GM12878 (cell line): ENCODE measurements at regions not wholly inside any gene's neighbourhood (a gene's known extent, or its start where the extent isn't known, plus 50 kb on each side); places are given as distances from the start of the nearest gene placed in this dataset.

ENCODE experiments used
- ATAC-seq: fragments of 200-7000 bp; cut with Tn5 transposase; 3 replicates; pipeline ENCODE4 v1.9.1; 2020; ENCODE audit warnings: mild to moderate bottlenecking, moderate library complexity
- BruUV-seq: library from RNA; stranded (reverse); fragments of 400-500 nt; replicated peaks from 2 replicates; lab custom pipeline; 2021; lab: Mats Ljungman, UMichigan
- CTCF ChIA-PET: fragments of 300-600 bp; sonication (Branson Sonifier 250); formaldehyde crosslinking; extraction: SDS; loops from one replicate; lab custom pipeline; 2021; ENCODE audit warnings: inconsistent platforms; lab: Yijun Ruan, JAX
- POLR2A ChIA-PET: fragments of 350-600 bp; formaldehyde crosslinking; extraction: SDS; loops from one replicate; lab custom pipeline; 2021; ENCODE audit warnings: inconsistent platforms; lab: Charles Lee
- RAD21 ChIA-PET: fragments of 300-600 bp; sonication (Branson Sonifier 250); formaldehyde crosslinking; loops from one replicate; lab custom pipeline; 2023; ENCODE audit warnings: antibody characterized with exemption; ENCODE audit not compliant: unreplicated experiment; lab: Charles Lee
- SMC1A ChIA-PET: fragments of 300-600 bp; sonication (Branson Sonifier 250); formaldehyde crosslinking; loops from one replicate; lab custom pipeline; 2023; ENCODE audit not compliant: unreplicated experiment, uncharacterized antibody; lab: Charles Lee
- DNase-seq: peaks from one replicate; pipeline ENCODE4 v3.0.0-alpha.2; 2011; ENCODE audit warnings: low read depth, low spot score
- FAIRE-seq: peaks from 3 replicates; lab custom pipeline; 2011; peaks lifted over from hg19 to GRCh38; lab: Jason Lieb, UNC
- H2AFZ ChIP-seq: 2 replicates; pipeline ENCODE4 v1.6.0; 2011; ENCODE audit warnings: low read depth, low read length, control low read depth; ENCODE audit not compliant: control insufficient read depth
- H3K27ac ChIP-seq: 2 replicates; pipeline ENCODE4 v1.5.1; 2011; ENCODE audit warnings: control low read depth; ENCODE audit not compliant: control insufficient read depth, insufficient read depth
- H3K27me3 ChIP-seq, 2 experiments: replicated peaks in 1 of 2; 2 replicates each; pipeline versions ENCODE4 v1.6.0 to v1.6.1; 2011; ENCODE audit warnings: low read length in 1 of 2; ENCODE audit not compliant: control insufficient read depth in 2 of 2, insufficient read depth in 2 of 2
- H3K36me3 ChIP-seq, 2 experiments: 2 replicates each; pipeline ENCODE4 v1.5.1; 2011; ENCODE audit warnings: low read length in 1 of 2; ENCODE audit not compliant: control insufficient read depth in 2 of 2, insufficient read depth in 2 of 2
- H3K4me1 ChIP-seq: 2 replicates; pipeline ENCODE4 v1.6.1; 2011; ENCODE audit warnings: mild to moderate bottlenecking, low read length, moderate library complexity, mixed read lengths; ENCODE audit not compliant: control insufficient read depth, insufficient read depth
- H3K4me2 ChIP-seq: 2 replicates; pipeline ENCODE4 v1.6.0; 2011; ENCODE audit warnings: control low read depth; ENCODE audit not compliant: control insufficient read depth, insufficient read depth
- H3K4me3 ChIP-seq: fragments of 200-600 bp; sonication (generic); 2 replicates; pipeline ENCODE4 v1.5.1; 2016
- H3K79me2 ChIP-seq: 2 replicates; pipeline ENCODE4 v1.6.0; 2011; ENCODE audit warnings: low read length; ENCODE audit not compliant: control insufficient read depth, insufficient read depth
- H3K9ac ChIP-seq: 2 replicates; pipeline ENCODE4 v1.8.0; 2011; ENCODE audit warnings: low read length, control low read depth, mixed read lengths; ENCODE audit not compliant: control insufficient read depth, insufficient read depth
- H3K9me3 ChIP-seq: replicated peaks from 3 replicates; pipeline ENCODE4 v1.5.1; 2011; ENCODE audit warnings: mild to moderate bottlenecking, low read length; ENCODE audit not compliant: control insufficient read depth, insufficient read depth
- H4K20me1 ChIP-seq: 2 replicates; pipeline ENCODE4 v1.6.0; 2011; ENCODE audit not compliant: control insufficient read depth, insufficient read depth
- BCL11A ChIP-seq: IDR thresholded peaks from 2 replicates; pipeline ENCODE4 v1.6.1; 2011; ENCODE audit warnings: low read depth, low read length
- BRCA1 ChIP-seq: IDR thresholded peaks from 2 replicates; pipeline ENCODE4 v1.6.1; 2011; ENCODE audit warnings: low read depth, low read length, improper control_type of control experiment
- EGR1 ChIP-seq, 2 experiments: IDR thresholded peaks; 1 replicate in 1 of 2; 2 replicates in 1 of 2; pipeline ENCODE4 v1.6.1; 2011 to 2012; ENCODE audit warnings: low read depth in 2 of 2, low read length in 2 of 2, borderline replicate concordance in 1 of 2, mild to moderate bottlenecking in 1 of 2, moderate library complexity in 1 of 2
- EZH2 ChIP-seq: IDR thresholded peaks from 2 replicates; pipeline ENCODE4 v1.6.1; 2012; ENCODE audit warnings: low read depth, mild to moderate bottlenecking, control low read depth, inconsistent platforms, low read length, borderline replicate concordance; ENCODE audit not compliant: control insufficient read depth
- NFXL1 ChIP-seq: fragments of 450-650 bp; IDR thresholded peaks from 2 replicates; pipeline ENCODE4 v1.6.1; 2017; ENCODE audit warnings: antibody characterized with exemption, mild to moderate bottlenecking, borderline replicate concordance
- POLR2A ChIP-seq: IDR thresholded peaks from 2 replicates; pipeline ENCODE4 v1.6.1; 2011; ENCODE audit warnings: low read depth, mild to moderate bottlenecking, low read length
- POU2F2 ChIP-seq: IDR thresholded peaks from 3 replicates; pipeline ENCODE4 v1.6.1; 2011; ENCODE audit warnings: low read depth, mild to moderate bottlenecking, low read length, borderline replicate concordance
- RBBP5 ChIP-seq: fragments of 200-600 bp; sonication (generic); conservative IDR thresholded peaks from 2 replicates; pipeline ENCODE4 v1.6.1; 2016
- SUPT20H ChIP-seq: IDR thresholded peaks from 2 replicates; pipeline ENCODE4 v1.6.1; 2011; ENCODE audit warnings: low read depth, mild to moderate bottlenecking, low read length, moderate library complexity, borderline replicate concordance; ENCODE audit not compliant: control insufficient read depth
- ZBED1 ChIP-seq: IDR thresholded peaks from 2 replicates; pipeline ENCODE4 v1.6.1; 2016; ENCODE audit warnings: borderline replicate concordance
- ZNF24 ChIP-seq: fragments of 450-650 bp; IDR thresholded peaks from 2 replicates; pipeline ENCODE4 v1.6.1; 2017; ENCODE audit warnings: antibody characterized with exemption, mild to moderate bottlenecking
- WGBS: methylation state at CpG from one replicate; pipeline ENCODE4 v1.1.6; 2016; ENCODE audit warnings: low lambda C conversion rate; ENCODE audit not compliant: insufficient replicate concordance, insufficient coverage; ENCODE audit errors: missing lambda C conversion rate; 5-methylcytosine and 5-hydroxymethylcytosine counted together
- in situ Hi-C: fragments of 300-500 bp; cut with MboI; formaldehyde crosslinking; loops from 9 replicates; pipeline ENCODE4 v1.14.3; 2018; ENCODE audit warnings: mixed read lengths
- intact Hi-C: fragments of 100-400 bp; cut with micrococcal nuclease; formaldehyde crosslinking; loops from one replicate; pipeline ENCODE4 v1.14.2; 2022; ENCODE audit not compliant: unreplicated experiment
- TF ChIP-seq, protein P1 (sequence below): IDR thresholded peaks from 2 replicates; pipeline ENCODE4 v1.6.1; 2012; ENCODE audit warnings: low read length, inconsistent platforms
- TF ChIP-seq, protein P2 (sequence below): fragments of 450-650 bp; IDR thresholded peaks from 2 replicates; pipeline ENCODE4 v1.6.1; 2018; ENCODE audit warnings: borderline replicate concordance, mild to moderate bottlenecking; ENCODE audit not compliant: partially characterized antibody

DNA sequence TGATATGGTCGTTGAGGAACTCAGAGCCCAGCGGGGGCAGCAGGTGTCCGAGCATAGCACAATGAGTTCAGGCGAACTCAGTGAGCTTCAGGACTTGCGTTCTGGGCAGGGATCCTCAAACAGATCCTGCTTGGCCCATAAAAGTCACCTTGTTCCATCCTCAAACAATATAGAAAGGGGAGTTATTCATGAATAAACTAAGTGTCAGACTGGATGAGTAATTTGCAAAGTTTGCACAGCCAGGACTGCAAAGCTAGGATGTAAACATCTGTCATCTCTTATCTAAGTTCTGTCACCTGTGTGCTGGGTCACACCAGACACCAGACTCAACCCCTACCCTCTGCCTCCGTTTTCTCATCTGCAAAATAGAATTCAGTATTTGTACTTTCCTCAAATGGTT, 58.0 kb upstream of the PFKP start:
- intact Hi-C loops (no loop called here), in situ Hi-C loops (no loop called here)
- BruUV-seq, result no TSS peak
- Histone ChIP-seq H4K20me1 (no peaks in the 10 kb centered on the region), H3K79me2 (no peaks in the 10 kb centered on the region), H3K36me3 (no peaks in the 10 kb centered on the region), H3K9ac (no peak overlapping the region), H3K27ac (no peak overlapping the region), H3K4me3 (no peak overlapping the region), H3K4me2 (no peak overlapping the region), H3K4me1 (peaks cover 7% of the 10 kb centered on the region), H3K27me3 (peaks cover 0 to 11% of the 10 kb centered on the region in 2 experiments; a peak in 2 of 4 replicates), H2AFZ (no peak overlapping the region), H3K9me3 (no peaks in the 10 kb centered on the region)
- CTCF ChIA-PET, result no interaction called here
- WGBS, result 17% methylated on average over 6 of the region's 6 CpGs
- RAD21 ChIA-PET, result interaction anchor here (0.9 kb wide), 1 partner anchor 34 kb away, joined by 3 read pairs; no protein-coding TSS in a partner anchor
- no peak for TF ChIP-seq RBBP5
- TF ChIP-seq BRCA1, result no peak
- no peak for TF ChIP-seq NFXL1
- no peak for FAIRE-seq
- POLR2A ChIA-PET, result no interaction called here
- ATAC-seq, result no peak
- no peak for DNase-seq
- SMC1A ChIA-PET, result no interaction called here

DNA sequence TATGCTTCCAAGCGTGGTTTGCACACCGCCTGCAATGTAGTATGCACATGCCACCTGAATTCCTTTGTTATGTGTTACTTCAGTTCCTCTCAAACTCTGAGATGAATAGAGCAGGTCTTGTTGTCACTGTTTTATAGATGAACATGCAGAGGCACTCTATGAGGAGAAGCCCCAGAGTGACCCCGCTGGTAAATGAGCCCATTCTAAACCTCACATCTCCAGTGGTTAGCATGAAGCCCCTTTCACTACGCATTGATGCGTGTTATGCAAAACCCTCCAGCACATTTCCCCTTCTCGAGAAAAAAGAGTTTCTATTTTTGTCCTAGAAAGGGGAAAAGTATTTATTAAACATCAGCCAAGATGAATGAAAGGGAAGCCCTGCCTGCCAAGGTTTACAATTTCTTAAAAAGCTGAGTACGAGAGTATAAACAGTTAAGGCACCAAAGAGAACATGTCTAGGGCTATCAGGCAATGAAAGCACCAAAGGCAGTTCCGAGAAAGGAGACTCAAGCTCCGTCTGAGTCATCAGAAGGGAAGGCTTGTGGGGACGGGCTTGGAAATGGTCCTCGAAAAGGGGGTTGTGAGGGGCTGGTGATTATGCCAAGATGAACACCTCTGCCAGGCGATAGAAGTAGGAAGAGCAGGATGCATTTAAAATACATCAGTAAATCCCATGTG, 58.7 kb upstream of the PFKP start:
- no peak for DNase-seq
- H3K36me3 ChIP-seq, result no peaks in the 10 kb centered on the region
- H3K4me2 ChIP-seq, result peak overlapping the region; percentile 41; the same call in 1 of the 2 replicates
- CTCF ChIA-PET, result interaction anchor here (0.6 kb wide), 1 partner anchor 39 kb away, joined by 3 read pairs; no protein-coding TSS in a partner anchor
- ATAC-seq, result no peak
- no peak overlapping the region for H3K9ac ChIP-seq
- intact Hi-C loops, result no loop called here
- 8% methylated on average over 12 of the region's 12 CpGs for whole genome bisulfite sequencing
- peaks cover 7% of the 10 kb centered on the region for H3K4me1 ChIP-seq
- POLR2A ChIA-PET, result no interaction called here
- in situ Hi-C loops, result no loop called here
- FAIRE-seq, result no peak
- no peak overlapping the region for H2AFZ ChIP-seq
- no peak overlapping the region for H3K4me3 ChIP-seq
- BruUV-seq, result no TSS peak
- no peaks in the 10 kb centered on the region for H3K9me3 ChIP-seq
- H3K27me3 ChIP-seq, result peaks cover 0 to 11% of the 10 kb centered on the region in 2 experiments; a peak in 2 of 4 replicates
- H3K27ac ChIP-seq, result no peak overlapping the region
- H4K20me1 ChIP-seq, result no peaks in the 10 kb centered on the region
- RAD21 ChIA-PET, result no interaction called here
- H3K79me2 ChIP-seq, result no peaks in the 10 kb centered on the region
- SMC1A ChIA-PET, result no interaction called here
- TF ChIP-seq SUPT20H, result no peak
- TF ChIP-seq, protein P1, sequence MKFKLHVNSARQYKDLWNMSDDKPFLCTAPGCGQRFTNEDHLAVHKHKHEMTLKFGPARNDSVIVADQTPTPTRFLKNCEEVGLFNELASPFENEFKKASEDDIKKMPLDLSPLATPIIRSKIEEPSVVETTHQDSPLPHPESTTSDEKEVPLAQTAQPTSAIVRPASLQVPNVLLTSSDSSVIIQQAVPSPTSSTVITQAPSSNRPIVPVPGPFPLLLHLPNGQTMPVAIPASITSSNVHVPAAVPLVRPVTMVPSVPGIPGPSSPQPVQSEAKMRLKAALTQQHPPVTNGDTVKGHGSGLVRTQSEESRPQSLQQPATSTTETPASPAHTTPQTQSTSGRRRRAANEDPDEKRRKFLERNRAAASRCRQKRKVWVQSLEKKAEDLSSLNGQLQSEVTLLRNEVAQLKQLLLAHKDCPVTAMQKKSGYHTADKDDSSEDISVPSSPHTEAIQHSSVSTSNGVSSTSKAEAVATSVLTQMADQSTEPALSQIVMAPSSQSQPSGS, result no peak
- TF ChIP-seq, protein P2, sequence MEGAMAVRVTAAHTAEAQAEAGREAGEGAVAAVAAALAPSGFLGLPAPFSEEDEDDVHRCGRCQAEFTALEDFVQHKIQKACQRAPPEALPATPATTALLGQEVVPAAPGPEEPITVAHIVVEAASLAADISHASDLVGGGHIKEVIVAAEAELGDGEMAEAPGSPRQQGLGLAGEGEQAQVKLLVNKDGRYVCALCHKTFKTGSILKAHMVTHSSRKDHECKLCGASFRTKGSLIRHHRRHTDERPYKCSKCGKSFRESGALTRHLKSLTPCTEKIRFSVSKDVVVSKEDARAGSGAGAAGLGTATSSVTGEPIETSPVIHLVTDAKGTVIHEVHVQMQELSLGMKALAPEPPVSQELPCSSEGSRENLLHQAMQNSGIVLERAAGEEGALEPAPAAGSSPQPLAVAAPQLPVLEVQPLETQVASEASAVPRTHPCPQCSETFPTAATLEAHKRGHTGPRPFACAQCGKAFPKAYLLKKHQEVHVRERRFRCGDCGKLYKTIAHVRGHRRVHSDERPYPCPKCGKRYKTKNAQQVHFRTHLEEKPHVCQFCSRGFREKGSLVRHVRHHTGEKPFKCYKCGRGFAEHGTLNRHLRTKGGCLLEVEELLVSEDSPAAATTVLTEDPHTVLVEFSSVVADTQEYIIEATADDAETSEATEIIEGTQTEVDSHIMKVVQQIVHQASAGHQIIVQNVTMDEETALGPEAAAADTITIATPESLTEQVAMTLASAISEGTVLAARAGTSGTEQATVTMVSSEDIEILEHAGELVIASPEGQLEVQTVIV, result no peak
- no peak for TF ChIP-seq POLR2A
- TF ChIP-seq ZNF24, result no peak
- no peak for TF ChIP-seq EGR1 (IDR thresholded peaks at IDR 0.05; ENCODE audit: borderline replicate concordance in 1 of 2, low read depth in 2 of 2, low read length in 2 of 2)
- TF ChIP-seq EZH2, result no peak
- no peak for TF ChIP-seq ZBED1
- no peak for TF ChIP-seq BCL11A
- TF ChIP-seq POU2F2, result no peak
